Smooth muscle cell (in vitro differentiated cells): ENCODE measurements at regions not wholly inside any gene's neighbourhood (a gene's known extent, or its start where the extent isn't known, plus 50 kb on each side); places are given as distances from the start of the nearest gene placed in this dataset.

ENCODE experiments used
- DNase-seq: peaks from one replicate; lab custom pipeline; 2025; ENCODE audit not compliant: unreplicated experiment; lab: John Stamatoyannopoulos, UW
- H2AFZ ChIP-seq: fragments of 200-600 bp; sonication (generic); 2 replicates; pipeline ENCODE4 v1.6.0; 2016; ENCODE audit warnings: antibody characterized with exemption, low read depth, mild to moderate bottlenecking
- H3F3A ChIP-seq: fragments of 200-600 bp; sonication (generic); 2 replicates; pipeline ENCODE4 v1.6.0; 2017; ENCODE audit warnings: antibody characterized with exemption, low read depth
- H3K27ac ChIP-seq: fragments of 200-600 bp; sonication (generic); 2 replicates; pipeline ENCODE4 v1.5.1; 2016; ENCODE audit warnings: low read depth, mild to moderate bottlenecking
- H3K27me3 ChIP-seq: fragments of 200-600 bp; sonication (generic); 2 replicates; pipeline ENCODE4 v1.6.1; 2016; ENCODE audit warnings: low read depth, mild to moderate bottlenecking
- H3K36me3 ChIP-seq: fragments of 200-600 bp; sonication (generic); 2 replicates; pipeline ENCODE4 v1.5.1; 2016; ENCODE audit warnings: low read depth
- H3K4me1 ChIP-seq: fragments of 200-600 bp; sonication (generic); 2 replicates; pipeline ENCODE4 v1.5.1; 2016; ENCODE audit warnings: low read depth
- H3K4me2 ChIP-seq: fragments of 200-600 bp; sonication (generic); 2 replicates; pipeline ENCODE4 v1.6.0; 2016; ENCODE audit warnings: mild to moderate bottlenecking
- H3K4me3 ChIP-seq: fragments of 200-600 bp; sonication (generic); 2 replicates; pipeline ENCODE4 v1.5.1; 2016; ENCODE audit warnings: mild to moderate bottlenecking
- H3K79me2 ChIP-seq: fragments of 200-600 bp; sonication (generic); 2 replicates; pipeline ENCODE4 v1.6.0; 2016; ENCODE audit warnings: low read depth, mild to moderate bottlenecking
- H3K9ac ChIP-seq: fragments of 200-600 bp; sonication (generic); 2 replicates; pipeline ENCODE4 v1.6.0; 2016; ENCODE audit warnings: low read depth
- H3K9me3 ChIP-seq: fragments of 200-600 bp; sonication (generic); replicated peaks from 2 replicates; pipeline ENCODE4 v1.5.1; 2016; ENCODE audit warnings: low read depth
- H4K20me1 ChIP-seq: fragments of 200-600 bp; sonication (generic); 2 replicates; pipeline ENCODE4 v1.6.0; 2016; ENCODE audit warnings: low read depth
- whole genome bisulfite sequencing: methylation state at CpG from one replicate; pipeline ENCODE4 v1.1.7; 2016; ENCODE audit warnings: low lambda C conversion rate; 5-methylcytosine and 5-hydroxymethylcytosine counted together
- TF ChIP-seq, protein P1 (sequence below): fragments of 200-600 bp; sonication (generic); IDR thresholded peaks from 2 replicates; pipeline ENCODE4 v1.5.1; 2017; ENCODE audit warnings: borderline replicate concordance, mild to moderate bottlenecking, antibody characterized with exemption; ENCODE audit not compliant: insufficient read depth, poor library complexity, severe bottlenecking

DNA sequence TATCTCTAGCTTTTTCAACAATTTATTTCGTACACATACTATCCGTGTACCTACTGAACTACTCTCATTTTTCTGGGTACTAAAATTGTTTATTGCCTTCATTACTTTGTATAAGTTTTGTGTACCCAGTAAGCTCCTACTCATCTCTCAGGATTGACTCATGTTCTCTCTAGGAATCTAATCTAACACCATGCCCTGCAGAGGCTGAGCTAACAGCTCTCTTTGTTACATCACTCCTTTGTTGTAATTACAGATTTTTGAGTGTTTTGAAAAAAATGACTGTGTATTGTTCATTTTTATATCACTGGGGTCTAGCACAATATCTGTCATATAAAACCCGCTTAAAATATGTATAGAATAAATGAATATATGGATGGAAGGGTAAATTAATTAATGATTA lies 167.1 kb downstream of the ATP6V1G3 start:
- TF ChIP-seq, protein P1, sequence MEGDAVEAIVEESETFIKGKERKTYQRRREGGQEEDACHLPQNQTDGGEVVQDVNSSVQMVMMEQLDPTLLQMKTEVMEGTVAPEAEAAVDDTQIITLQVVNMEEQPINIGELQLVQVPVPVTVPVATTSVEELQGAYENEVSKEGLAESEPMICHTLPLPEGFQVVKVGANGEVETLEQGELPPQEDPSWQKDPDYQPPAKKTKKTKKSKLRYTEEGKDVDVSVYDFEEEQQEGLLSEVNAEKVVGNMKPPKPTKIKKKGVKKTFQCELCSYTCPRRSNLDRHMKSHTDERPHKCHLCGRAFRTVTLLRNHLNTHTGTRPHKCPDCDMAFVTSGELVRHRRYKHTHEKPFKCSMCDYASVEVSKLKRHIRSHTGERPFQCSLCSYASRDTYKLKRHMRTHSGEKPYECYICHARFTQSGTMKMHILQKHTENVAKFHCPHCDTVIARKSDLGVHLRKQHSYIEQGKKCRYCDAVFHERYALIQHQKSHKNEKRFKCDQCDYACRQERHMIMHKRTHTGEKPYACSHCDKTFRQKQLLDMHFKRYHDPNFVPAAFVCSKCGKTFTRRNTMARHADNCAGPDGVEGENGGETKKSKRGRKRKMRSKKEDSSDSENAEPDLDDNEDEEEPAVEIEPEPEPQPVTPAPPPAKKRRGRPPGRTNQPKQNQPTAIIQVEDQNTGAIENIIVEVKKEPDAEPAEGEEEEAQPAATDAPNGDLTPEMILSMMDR: no peak
- Histone ChIP-seq H3F3A (no peaks in the 10 kb centered on the region), H3K27me3 (no peaks in the 10 kb centered on the region), H3K4me1 (no peaks in the 10 kb centered on the region), H2AFZ (no peak overlapping the region), H3K9ac (no peak overlapping the region), H3K4me3 (no peak overlapping the region), H3K36me3 (no peaks in the 10 kb centered on the region), H3K79me2 (no peaks in the 10 kb centered on the region), H3K27ac (no peak overlapping the region), H4K20me1 (no peaks in the 10 kb centered on the region), H3K4me2 (no peak overlapping the region), H3K9me3 (no peaks in the 10 kb centered on the region)
- WGBS: 81% methylated on average over 3 of the region's 3 CpGs
- no peak for DNase-seq
